GM21825 (cell line): ENCODE measurements at regions not wholly inside any gene's neighbourhood (a gene's known extent, or its start where the extent isn't known, plus 50 kb on each side); places are given as distances from the start of the nearest gene placed in this dataset.

ENCODE experiments used
- ATAC-seq: cut with Tn5 transposase; IDR thresholded peaks from one replicate; pipeline ENCODE4 v1.9.1; 2021; ENCODE audit warnings: mild to moderate bottlenecking, moderate library complexity; ENCODE audit not compliant: unreplicated experiment

DNA sequence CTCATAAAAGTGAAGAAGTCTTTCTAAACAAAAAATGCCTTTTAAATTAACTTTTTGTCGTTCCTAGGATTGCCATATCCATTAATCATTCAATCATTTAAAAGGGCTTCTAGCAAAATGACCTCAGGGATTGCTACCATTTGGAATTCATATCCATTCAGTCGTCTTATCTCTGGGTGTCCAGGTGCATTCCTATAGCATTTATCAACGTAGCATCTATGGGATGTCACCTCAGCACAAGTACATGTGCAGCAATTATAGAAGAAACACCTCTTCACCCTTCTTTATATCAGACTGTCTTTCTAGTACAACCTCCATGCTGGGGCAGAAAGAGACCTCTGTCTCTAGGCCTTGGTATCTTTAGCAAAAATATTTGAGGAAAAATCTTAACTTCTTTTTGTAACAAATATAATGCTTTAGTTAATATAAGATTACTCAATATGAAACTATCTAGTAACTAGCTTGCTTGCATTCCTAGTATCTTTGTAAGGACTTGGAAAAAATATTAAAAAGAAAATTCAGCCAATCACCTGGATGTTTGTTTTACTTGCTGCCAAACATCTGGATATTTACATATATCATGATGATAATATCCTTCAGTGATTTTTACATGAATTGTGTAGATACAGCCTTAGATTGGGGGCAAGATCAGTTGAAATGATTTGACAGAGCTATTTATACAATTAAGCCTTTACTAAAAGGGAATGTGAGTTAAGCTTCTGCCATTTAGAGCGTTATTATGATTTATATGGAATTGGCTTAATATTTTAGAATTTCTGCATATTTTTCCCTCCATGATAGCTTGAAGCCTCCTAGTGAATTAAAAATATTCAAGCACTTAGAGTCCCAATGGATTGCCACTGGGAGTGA lies 356.8 kb downstream of the HDGFL1 start:
- ATAC-seq, result no peak

DNA sequence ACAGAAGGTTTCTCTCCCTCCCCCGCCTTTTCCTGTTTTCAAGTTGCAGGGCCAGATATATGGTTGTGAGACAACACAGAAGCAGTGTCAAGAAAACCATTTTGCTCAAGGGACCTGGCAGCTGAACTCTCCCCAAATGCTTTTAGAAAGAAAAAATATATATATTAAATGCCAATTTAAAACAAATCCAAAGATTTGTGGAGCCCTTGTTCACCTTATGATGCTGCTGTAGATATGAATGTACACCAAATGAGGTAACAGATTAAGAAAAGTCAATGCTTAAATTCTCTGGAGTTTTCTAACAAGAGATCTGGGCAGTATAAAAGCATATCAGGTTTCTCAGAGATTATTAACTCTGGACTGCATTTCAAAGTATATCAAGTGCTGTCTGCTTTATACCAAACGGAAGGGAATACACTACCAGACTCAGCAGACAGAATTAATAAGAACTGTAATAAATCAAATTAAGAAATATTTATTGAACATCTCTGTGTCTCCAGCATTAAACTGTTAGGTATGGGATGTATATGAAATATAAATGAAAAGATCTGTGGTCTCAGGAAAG lies 357.5 kb downstream of the HDGFL1 start:
- no peak for ATAC-seq

DNA sequence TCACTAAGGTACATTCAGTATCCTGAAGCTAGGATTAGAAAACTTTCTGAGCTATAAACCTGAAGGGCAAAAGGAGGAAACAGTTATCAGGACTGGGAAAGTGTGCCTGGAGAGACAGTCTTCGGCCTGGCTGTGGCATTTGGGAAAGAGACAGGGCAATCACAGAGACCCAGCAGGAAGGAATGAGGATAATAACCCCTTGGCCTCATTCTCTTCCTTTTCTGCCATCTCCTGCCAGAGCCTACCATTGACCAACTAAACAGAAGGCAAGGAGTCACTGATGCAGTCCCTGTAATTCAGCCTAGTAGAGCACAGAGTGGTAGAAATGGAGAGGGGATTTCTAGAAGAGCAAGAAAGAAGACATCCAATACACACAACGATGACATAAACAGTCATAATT lies 359.4 kb downstream of the HDGFL1 start:
- no peak for ATAC-seq

DNA sequence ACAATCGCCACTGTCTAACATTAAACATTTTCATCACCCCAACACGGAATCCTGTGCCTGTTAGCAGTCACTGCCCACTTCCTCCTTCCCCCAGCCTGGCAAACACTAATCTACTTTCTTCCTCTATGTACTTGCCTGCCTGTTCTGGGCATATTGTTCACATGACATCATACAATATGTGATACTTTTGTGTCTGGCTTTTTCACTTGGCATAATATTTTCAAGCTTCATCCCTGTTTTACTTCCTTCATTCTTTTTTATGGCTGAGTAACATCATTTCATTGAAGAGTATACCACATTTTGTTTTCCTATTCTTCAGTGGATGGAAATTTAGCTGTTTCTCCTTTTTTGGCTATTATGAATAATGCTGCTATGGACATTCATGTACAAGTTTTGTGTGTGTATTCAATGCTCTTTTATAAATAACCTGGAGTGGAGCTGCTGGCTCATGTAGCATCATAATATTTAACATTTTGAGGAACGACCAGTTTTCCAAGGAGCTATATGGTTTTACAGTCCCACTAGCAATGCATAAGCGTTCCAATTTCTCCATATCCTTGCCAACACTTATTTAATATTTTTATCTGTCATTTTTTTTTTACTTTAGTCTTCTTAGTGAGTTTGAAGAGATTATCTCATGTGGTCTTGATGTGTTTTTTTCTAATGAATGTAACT lies 360.1 kb downstream of the HDGFL1 start:
- no peak for ATAC-seq

DNA sequence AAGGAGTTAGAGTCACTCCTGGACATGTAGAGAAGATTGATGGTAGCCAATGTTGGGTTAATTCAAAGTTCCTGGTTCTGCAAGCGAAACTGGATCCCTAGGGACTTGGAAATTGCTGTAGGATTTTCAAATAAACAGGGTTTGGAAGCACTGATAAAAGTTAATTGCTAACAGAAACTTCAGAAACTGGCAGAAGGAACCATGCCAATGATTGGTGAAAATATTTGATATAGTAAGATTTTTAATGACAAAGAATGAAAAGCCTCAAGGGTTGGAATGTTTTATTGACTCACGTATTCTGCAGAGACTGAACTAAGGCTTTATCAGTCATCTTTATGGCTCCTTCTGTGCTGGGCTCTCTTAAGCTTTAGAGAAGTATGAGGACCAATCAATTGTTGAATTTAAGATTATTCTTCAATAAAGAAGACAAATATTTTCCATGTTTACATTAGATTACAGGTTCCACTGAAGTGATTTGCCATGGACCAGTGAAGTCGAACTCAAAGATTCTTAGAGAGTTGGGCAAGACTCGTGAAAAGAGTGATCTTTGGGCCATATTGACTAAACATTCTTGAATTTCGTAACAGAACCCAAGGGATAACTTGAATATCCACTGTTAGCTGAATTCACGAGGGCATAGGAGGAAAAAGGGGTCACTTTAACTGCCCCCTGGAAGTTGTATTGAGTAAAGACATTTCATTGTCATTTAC lies 371.4 kb downstream of the HDGFL1 start:
- no peak for ATAC-seq

DNA sequence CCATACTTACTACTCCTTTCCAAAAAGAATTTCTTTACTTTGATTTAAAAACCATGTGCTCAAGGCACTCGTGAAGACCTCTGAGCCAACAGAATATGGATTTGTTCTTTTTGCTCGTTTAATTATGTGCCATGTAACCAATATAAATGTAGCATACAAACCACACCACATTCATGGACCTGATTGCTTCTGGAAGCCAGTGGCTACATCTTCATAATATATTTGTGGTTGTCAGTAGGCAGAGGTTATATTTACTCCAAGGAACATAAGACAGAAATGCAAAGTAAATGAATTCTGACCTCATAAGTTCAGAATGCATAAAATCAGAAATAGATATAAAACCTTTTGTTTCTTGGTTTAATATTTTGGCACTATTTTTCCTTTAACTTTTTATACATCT lies 373.0 kb downstream of the HDGFL1 start:
- ATAC-seq, result no peak

DNA sequence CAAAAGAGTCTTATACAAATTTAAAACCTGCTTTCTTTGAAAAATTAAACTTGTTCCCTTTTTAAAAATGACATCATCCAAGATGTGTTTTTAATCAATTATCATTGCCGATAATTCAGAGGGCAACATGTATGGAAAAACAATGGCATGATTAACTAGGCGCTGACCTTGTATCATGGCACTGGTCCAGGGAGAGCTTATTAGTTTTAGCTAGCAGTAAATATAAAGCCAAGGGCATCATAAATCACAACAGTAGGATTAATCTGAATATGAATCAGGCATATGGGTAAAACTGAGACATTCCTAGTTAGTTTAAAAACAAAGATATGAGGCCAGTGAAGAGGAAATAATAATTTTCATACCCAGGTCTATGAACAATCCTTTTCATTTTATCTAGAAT lies 374.0 kb downstream of the HDGFL1 start:
- no peak for ATAC-seq

DNA sequence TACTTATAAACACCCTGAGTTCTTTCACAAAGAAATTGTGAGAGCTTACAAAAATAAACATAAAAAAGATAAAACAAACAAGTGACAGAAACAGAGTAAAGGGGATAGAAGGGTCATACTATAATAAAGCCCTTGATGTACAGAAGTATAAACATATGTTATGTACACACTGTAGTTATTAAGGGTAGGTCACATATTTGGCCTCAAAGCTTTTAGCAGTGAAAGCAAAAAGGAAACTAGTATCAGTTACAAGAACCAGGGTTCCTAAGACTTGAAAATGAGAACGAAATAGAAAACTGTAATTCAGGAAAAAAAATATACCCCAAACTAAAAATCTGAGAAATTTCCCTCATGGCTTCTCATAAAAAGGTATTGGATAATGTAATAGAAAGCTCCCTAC lies 380.6 kb downstream of the HDGFL1 start:
- ATAC-seq, result no peak

DNA sequence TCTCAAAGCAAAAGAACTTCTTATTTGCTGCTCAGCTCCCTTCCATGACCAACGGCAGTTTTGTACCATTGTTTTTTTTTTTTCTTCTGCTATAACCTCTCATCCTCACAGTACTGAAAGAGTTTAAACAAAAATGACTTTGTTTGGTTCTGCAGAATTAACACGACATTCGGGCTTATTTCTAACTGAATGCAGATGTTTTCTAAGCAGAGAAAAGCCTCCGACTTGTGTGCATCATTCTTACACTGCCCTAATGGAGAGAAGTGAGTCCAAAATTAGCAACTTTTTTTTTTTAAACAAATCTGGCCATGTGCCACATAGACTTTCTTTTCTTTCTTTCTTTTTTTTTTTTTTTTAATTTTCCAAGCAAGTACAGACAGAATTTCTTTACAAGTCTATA lies 382.7 kb downstream of the HDGFL1 start:
- ATAC-seq, result no peak

DNA sequence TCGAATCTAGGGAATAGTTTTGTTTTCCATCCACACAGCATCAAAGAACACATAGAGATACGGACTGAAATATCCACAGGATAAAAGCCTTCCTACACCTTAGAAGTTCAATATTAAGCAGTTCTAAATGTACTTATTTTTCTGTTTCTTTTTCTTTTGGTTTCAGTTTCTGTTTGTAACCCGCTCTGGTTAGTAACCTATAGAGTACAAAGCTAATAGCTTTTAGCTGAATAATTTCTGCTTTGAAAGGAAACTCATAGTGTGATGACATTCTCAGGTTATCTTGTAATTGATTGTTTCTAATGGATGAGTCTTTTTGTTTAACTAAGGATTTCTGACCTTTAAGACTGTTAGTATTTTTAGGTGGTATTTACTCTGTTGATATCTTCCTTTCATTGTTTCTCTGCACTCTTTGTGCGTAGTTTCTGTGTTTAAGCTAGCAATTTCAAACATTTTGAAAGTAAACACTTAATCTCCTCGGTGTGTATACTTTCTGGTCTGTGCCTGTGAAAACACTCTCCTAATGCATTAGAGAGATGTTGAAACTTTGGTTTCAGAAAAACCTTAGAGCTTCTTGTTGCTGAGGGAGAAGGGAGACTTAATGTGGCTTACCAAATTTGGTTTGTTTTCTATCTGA lies 385.5 kb downstream of the HDGFL1 start:
- peak; percentile 66 for ATAC-seq

DNA sequence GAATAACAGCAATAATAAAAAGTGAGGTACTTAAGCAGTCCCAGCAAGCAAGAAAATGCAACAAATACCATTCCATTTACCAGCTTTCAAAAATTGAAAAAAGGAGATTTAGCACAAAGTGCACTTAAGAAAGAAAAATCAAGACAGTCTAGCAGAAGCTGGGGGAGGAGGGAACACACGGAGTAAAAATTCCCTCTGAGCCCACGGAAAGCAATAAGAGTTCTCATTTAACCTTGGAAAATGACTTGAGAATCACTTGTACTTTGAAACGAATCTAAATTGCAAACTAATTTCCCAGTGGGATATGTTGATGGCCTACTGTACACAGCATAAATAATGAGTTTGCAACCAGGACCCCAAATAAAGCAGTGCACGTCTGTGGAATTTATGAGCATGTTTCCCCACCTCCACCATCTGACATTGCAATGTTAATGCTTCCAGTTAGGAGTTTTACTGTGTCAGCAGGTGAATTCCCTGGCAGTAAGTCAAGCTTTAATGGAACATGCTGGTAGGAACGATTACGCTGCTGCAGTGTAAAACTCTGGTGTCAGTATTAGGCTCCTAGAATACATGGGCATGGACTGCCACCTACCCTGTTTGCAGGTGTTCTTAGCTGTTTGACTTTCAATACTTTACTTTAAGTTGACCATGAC lies 386.8 kb downstream of the HDGFL1 start:
- ATAC-seq, result no peak

DNA sequence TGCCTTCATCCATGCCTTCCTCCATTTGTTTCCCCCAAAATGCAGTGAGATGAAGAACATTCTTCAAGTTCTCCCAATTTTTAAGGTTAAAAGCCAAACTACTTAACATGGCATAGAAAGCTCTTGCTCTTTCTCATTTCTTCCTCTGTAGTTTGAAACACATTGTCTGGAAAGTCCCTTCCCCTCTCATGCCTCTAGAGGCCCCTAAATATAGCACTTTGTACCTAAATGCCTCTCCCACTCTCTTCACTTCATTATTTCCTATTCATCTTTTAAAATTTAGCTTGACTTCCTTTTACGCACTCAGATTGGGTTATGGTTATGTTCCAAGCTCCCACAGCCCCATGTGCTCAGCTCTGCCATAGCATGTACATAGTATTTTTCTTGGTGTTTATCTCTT lies 389.3 kb downstream of the HDGFL1 start:
- peak; percentile 44 for ATAC-seq

DNA sequence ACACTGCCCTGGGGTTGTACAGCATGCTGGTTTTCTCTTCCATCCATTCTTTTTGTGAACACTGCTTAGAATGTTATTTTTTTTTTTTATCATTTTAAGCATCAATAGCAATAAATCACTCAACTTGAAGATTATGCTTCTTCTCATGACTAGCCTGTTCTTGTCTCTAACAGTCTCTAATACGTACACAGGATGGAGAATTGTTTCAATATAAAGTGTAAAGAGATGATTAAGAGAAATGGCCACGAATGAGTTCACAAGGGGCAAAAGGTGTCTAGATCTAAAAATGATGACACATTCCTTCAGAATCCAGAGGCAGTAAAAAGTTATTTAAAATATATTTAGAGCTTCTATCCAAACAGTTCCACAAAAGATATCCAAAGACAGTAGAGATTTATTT lies 390.2 kb downstream of the HDGFL1 start:
- ATAC-seq, result no peak

DNA sequence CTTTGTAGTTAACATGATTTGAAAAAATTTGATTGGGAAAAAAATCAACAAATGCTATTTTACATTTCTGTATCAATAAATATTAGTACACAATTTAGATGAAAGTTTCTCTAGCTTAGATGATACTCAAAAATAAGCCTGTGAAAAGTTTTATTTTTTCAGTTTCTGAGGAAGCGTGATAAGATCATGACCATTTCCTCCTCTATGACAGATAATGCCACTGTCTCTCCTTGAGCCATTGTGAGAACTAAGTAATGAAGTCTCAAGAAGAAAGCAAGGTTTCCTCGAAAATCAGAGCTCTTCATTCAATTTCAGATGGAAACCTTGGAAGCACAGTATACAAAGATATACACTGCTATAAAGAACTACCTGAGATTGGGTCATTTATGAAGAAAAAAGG lies 395.0 kb downstream of the HDGFL1 start:
- no peak for ATAC-seq

DNA sequence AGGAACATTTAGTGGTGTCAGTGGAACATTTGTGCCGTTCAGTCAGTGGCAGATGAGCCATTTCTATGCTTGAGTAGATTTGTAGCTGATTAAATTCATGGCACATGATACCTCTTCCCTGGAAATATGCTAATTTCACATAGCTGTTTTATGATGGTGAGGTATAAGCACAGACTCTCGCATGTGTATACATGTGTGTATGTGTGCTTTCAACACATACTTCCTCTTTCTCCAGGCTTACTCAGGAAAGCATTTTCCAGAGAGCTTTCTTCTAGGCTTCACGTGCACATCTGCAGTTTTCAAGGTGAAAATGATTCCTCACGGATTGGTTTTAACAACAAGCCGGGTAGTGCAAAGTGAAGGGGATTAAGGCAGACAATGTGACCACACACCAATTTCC lies 396.5 kb downstream of the HDGFL1 start:
- no peak for ATAC-seq

DNA sequence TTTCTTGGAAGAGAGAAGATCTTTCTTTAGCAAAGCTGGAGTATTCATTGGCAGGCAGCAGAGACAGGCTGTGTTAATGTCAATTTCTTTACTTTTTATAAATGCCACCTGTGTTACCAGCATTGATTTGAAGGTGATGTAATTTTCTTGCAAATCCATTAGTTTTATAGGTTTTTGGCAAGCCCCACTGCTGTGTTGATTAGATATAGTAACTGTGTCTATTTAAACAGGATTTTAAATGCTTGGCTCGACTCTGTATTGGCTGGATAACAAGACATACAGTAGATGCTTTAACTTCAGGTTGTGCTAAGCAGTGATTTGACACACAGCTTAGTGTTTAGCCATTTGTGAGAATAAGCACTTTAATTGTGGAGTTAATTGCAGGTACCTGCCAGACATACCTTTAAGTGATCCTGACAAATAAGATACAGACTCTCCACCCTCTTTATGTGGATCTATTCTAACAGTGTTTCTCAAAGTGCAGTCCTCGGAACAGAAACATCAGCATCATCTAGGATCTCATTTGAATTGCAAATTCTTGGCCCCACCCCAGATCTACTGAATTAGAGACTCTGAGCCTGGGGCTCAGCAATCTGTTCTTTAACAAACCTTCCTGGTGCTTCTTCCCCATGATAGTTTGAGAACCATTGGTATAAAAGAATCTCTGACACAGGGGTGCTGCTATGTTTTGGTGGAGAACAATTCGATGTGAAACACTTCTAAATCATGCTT lies 397.5 kb downstream of the HDGFL1 start:
- no peak for ATAC-seq

DNA sequence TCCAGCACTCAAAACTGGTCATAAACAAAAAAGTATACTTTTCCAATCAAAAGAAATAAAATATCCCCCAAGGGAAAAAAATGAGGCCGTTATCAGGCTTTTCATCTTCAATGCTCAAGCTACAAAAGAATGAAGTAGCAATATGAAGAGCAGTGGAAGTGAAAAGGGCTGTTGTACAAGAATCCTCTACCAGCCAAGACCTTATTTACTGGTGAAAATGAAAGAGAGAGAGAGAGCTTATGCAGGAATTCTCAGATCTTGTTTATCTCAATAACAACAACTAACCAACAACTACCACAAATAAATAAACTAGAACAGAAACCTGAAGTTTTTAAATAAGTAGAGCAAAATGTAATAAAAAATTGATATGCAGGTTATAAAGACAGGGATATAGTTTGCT lies 400.6 kb downstream of the HDGFL1 start:
- no peak for ATAC-seq

DNA sequence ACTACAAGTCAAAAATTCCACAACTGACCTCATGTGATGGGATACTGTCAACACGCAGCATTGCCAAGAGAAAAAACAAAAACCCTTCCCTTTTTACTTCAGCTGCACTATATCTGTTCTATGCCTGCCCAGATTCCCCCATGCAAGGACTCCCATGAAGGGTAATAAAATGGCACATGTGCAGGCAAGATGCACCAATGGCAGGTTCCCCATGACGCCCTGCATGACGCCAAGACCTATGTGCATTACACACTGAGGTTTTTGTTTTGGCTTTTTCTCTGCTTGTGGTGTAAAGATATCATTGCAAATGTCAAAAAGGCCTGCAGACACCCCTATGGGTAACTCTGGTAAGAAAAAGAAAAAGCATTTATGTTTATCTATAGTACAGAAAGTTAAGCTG lies 403.4 kb downstream of the HDGFL1 start:
- no peak for ATAC-seq

DNA sequence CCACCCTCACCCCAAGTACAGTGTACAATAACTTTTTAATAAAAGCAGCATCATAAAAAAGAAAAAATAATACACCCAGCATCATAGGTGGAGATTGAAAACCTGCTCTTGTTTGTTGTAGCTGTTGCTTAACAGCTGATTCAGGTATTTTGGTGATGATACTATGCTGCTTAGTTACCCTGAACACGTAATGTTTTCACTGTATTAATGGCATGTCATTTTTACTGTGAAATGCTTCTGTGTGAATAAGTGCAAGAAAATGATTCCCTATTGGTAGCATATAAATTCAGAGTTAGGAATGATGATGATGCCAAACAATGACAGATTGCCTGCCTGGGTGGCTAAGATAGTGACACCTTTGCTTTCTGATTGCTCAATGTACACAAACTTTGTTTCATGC lies 405.7 kb downstream of the HDGFL1 start:
- no peak for ATAC-seq

DNA sequence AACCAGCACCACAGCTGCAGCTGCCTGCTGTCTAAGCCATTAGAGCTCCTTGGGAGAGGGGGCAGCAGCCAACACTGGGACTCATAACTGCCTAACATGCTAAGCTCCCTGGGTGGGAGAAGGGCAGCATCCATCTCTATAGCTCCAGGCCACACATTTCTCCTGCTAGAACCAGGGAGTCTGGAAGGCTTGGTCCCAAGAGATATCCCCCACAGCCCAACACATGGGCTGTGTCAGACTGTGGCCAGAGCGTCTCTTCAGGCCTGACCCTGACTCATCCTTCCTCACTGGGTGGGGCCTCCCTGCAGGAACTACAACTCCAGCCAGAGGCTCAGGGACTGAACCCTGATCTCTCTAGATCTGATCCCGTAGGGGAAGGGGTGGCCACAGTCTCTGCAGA lies 411.1 kb downstream of the HDGFL1 start:
- ATAC-seq, result no peak
